ENCODE measurements at regions not wholly inside any gene's neighbourhood (a gene's known extent, or its start where the extent isn't known, plus 50 kb on each side); places are given as distances from the start of the nearest gene placed in this dataset.

DNA sequence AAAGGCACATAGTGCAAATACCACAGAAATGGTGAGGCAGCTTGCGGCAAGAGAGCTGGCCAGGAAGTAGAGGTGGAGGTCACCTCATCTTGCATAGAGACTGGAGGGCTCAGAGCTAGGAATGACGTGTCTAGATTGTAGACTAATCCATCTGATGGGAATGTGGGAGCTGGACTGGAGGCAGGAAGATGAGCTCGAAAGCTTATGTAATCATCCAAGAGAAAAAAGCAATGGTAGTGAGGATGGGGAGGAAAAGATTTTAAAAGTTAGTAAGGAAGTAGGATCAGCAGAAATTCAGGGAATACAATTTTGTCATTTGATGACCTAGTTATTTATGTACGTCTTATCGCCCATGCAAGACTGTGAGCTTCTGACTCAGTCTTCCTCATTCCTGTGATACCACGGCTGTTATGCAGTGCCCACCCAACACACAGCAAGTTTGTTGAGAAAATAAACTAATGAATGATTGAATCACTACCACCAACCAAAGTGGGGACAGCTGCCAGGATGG, 123.9 kb downstream of the RRAGC start:
- Histone ChIP-seq H2BK12ac (ENCODE audit: insufficient read length, low read depth, low read length) (no peak overlapping the region), H3K9me3 (ENCODE audit: control insufficient read depth, low read depth, low read length) (no peaks in the 10 kb centered on the region), H3K18ac (ENCODE audit: insufficient read length, low read depth, low read length) (no peak overlapping the region), H2BK15ac (ENCODE audit: low read depth, low read length) (no peak overlapping the region), H3K23me2 (ENCODE audit: insufficient read length, low read depth, low read length, poor library complexity, severe bottlenecking) (no peaks in the 10 kb centered on the region), H3K79me1 (ENCODE audit: insufficient read depth, low read depth, low read length, poor library complexity, severe bottlenecking) (no peaks in the 10 kb centered on the region), H3K4ac (ENCODE audit: low read depth, low read length) (no peak overlapping the region), H2BK5ac (ENCODE audit: insufficient read length, low read length) (no peak overlapping the region), H4K5ac (ENCODE audit: insufficient read length, low read depth, low read length) (no peak overlapping the region), H3K27me3 (ENCODE audit: insufficient read depth, low read length) (no peaks in the 10 kb centered on the region), H4K91ac (ENCODE audit: insufficient read length, low read depth, low read length) (no peak overlapping the region), H2BK20ac (ENCODE audit: low read depth, low read length, poor library complexity, severe bottlenecking) (no peak overlapping the region), H3T11ph (ENCODE audit: low read length) (no peak overlapping the region), H4K20me1 (ENCODE audit: control insufficient read depth, insufficient read depth, insufficient read length) (no peaks in the 10 kb centered on the region), H3K4me2 (ENCODE audit: insufficient read depth, insufficient read length, low read length) (no peak overlapping the region), H3K27ac (ENCODE audit: insufficient read length, low read depth, low read length) (no peak overlapping the region), H4K8ac (replicated peaks; ENCODE audit: insufficient read length, low read depth, low read length) (no peak overlapping the region), H2AFZ (ENCODE audit: low read length) (no peak overlapping the region), H3K9ac (ENCODE audit: extremely low read depth, insufficient read length, low read length) (no peak overlapping the region), H3K23ac (ENCODE audit: insufficient read length, low read depth, low read length) (no peak overlapping the region), H3K79me2 (ENCODE audit: insufficient read depth, low read length) (no peaks in the 10 kb centered on the region), H3K4me1 (ENCODE audit: insufficient read depth, low read length) (peaks cover 3% of the 10 kb centered on the region; the same call in 1 of the 2 replicates), H2BK120ac (ENCODE audit: low read depth, low read length, poor library complexity, severe bottlenecking) (no peak overlapping the region), H3K14ac (ENCODE audit: insufficient read depth, low read length) (no peak overlapping the region), H3K56ac (ENCODE audit: insufficient read length, low read depth, low read length) (no peak overlapping the region), H2AK5ac (ENCODE audit: insufficient read length, low read length) (no peak overlapping the region)
- Mint-ChIP-seq H3K9me3 (no peaks in the 10 kb centered on the region), H3K4me1 (peaks cover 16 to 20% of the 10 kb centered on the region in 2 experiments), H3K4me3 (no peak overlapping the region), H3K27me3 (ENCODE audit: low read depth) (peaks cover 34% of the 10 kb centered on the region), H3K27ac (no peak overlapping the region), H3K36me3 (ENCODE audit: insufficient read depth in 1 of 3, low read depth in 3 of 3) (no peaks in the 10 kb centered on the region; a peak in 2 of 7 replicates)
- DNase-seq: no peak
- TF ChIP-seq, protein P1, sequence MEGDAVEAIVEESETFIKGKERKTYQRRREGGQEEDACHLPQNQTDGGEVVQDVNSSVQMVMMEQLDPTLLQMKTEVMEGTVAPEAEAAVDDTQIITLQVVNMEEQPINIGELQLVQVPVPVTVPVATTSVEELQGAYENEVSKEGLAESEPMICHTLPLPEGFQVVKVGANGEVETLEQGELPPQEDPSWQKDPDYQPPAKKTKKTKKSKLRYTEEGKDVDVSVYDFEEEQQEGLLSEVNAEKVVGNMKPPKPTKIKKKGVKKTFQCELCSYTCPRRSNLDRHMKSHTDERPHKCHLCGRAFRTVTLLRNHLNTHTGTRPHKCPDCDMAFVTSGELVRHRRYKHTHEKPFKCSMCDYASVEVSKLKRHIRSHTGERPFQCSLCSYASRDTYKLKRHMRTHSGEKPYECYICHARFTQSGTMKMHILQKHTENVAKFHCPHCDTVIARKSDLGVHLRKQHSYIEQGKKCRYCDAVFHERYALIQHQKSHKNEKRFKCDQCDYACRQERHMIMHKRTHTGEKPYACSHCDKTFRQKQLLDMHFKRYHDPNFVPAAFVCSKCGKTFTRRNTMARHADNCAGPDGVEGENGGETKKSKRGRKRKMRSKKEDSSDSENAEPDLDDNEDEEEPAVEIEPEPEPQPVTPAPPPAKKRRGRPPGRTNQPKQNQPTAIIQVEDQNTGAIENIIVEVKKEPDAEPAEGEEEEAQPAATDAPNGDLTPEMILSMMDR (conservative IDR thresholded peaks at IDR 0.05): no peak
- no CpG with 5 or more reads among the region's 6 CpGs for WGBS (ENCODE audit: extremely low coverage, insufficient read length, low lambda C conversion rate)

All from H9 (cell line).